Adrenal gland (tissue), 5 donors: ENCODE measurements at regions not wholly inside any gene's neighbourhood (a gene's known extent, or its start where the extent isn't known, plus 50 kb on each side); places are given as distances from the start of the nearest gene placed in this dataset.

ENCODE experiments used
- POLR2A ChIP-seq, 2 donors: fragments of 450-650 bp; IDR thresholded peaks; one replicate each; pipeline ENCODE4 v1.6.1; 2017; ENCODE audit warnings: antibody characterized with exemption in 2 of 2, mild to moderate bottlenecking in 2 of 2, moderate library complexity in 1 of 2
- TF ChIP-seq, protein P1 (sequence below), 6 experiments: fragments of 450-650 bp in 4 of 6; fragments of 200-600 bp in 2 of 6; sonication (generic) in 1 of 6; IDR thresholded peaks; 1 replicate in 5 of 6; 2 replicates in 1 of 6; pipeline versions ENCODE4 v1.5.1 to v1.8.0; 2016 to 2021; ENCODE audit warnings: antibody characterized with exemption in 6 of 6, mild to moderate bottlenecking in 2 of 6, moderate library complexity in 1 of 6
- donor health status: DM: no; HTN: no; CAD: no.

DNA sequence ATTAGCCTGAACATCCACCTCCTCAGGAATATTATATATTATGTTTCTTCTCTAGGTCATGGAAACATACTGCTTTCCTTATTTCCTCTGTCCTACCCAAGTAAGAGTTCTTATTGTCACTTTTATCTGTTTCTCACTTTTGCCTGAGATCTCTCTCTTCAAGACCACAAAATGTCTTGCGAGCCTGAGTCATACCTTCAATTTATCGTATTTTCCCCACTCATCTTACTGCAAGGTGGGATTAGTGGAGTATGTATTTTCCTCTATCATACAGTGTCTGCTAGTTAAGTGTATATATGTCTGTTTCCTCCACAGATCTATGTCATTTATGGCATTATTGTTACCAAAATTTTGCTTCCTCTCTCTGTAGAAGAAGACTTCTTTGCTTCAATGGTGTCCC, 124.5 kb downstream of the EIF4E start:
- TF ChIP-seq, protein P1, sequence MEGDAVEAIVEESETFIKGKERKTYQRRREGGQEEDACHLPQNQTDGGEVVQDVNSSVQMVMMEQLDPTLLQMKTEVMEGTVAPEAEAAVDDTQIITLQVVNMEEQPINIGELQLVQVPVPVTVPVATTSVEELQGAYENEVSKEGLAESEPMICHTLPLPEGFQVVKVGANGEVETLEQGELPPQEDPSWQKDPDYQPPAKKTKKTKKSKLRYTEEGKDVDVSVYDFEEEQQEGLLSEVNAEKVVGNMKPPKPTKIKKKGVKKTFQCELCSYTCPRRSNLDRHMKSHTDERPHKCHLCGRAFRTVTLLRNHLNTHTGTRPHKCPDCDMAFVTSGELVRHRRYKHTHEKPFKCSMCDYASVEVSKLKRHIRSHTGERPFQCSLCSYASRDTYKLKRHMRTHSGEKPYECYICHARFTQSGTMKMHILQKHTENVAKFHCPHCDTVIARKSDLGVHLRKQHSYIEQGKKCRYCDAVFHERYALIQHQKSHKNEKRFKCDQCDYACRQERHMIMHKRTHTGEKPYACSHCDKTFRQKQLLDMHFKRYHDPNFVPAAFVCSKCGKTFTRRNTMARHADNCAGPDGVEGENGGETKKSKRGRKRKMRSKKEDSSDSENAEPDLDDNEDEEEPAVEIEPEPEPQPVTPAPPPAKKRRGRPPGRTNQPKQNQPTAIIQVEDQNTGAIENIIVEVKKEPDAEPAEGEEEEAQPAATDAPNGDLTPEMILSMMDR (IDR thresholded peaks at IDR 0.05), result no peak
- TF ChIP-seq POLR2A (IDR thresholded peaks at IDR 0.05), result no peak
